Hindlimb muscle (tissue), 1 donor: ENCODE measurements at regions not wholly inside any gene's neighbourhood (a gene's known extent, or its start where the extent isn't known, plus 50 kb on each side); places are given as distances from the start of the nearest gene placed in this dataset.

Source experiments
- DNase-seq: peaks from one replicate; pipeline ENCODE4 v3.0.0-alpha.2; 2013

- no peak for DNase-seq
Observed at GRCh38 chr18:29018976-29019375, 842.0 kb upstream of the CDH2 start.

- no peak for DNase-seq
Observed at GRCh38 chr18:29012883-29013465, 836.0 kb upstream of the CDH2 start.

GRCh38 chr18:29012364-29012763, 835.4 kb upstream of the CDH2 start:
- no peak for DNase-seq

- DNase-seq: no peak
Observed at GRCh38 chr18:29009250-29009803, 832.4 kb upstream of the CDH2 start.

- DNase-seq: no peak
Observed at GRCh38 chr18:29008809-29009208, 831.9 kb upstream of the CDH2 start.

GRCh38 chr18:29007986-29008654, 831.2 kb upstream of the CDH2 start:
- no peak for DNase-seq

- no peak for DNase-seq
Observed at GRCh38 chr18:29004921-29005320, 828.0 kb upstream of the CDH2 start.

GRCh38 chr18:29003194-29003593, 826.3 kb upstream of the CDH2 start:
- DNase-seq: no peak

GRCh38 chr18:29002747-29003146, 825.8 kb upstream of the CDH2 start:
- DNase-seq: no peak

- no peak for DNase-seq
Observed at GRCh38 chr18:28999726-29000125, 822.8 kb upstream of the CDH2 start.

GRCh38 chr18:28995319-28995718, 818.4 kb upstream of the CDH2 start:
- no peak for DNase-seq

- DNase-seq: no peak
Observed at GRCh38 chr18:28984731-28985130, 807.8 kb upstream of the CDH2 start.

- DNase-seq: no peak
Observed at GRCh38 chr18:28974504-28974903, 797.6 kb upstream of the CDH2 start.

- DNase-seq: no peak
Observed at GRCh38 chr18:28973324-28973723, 796.4 kb upstream of the CDH2 start.

GRCh38 chr18:28972333-28972907, 795.5 kb upstream of the CDH2 start:
- DNase-seq: no peak

- DNase-seq: no peak
Observed at GRCh38 chr18:28963481-28963880, 786.6 kb upstream of the CDH2 start.

- DNase-seq: no peak
Observed at GRCh38 chr18:28961669-28962228, 784.8 kb upstream of the CDH2 start.

GRCh38 chr18:28960146-28960545, 783.2 kb upstream of the CDH2 start:
- no peak for DNase-seq

- DNase-seq: no peak
Observed at GRCh38 chr18:28952339-28952738, 775.4 kb upstream of the CDH2 start.

- DNase-seq: no peak
Observed at GRCh38 chr18:28947900-28948299, 771.0 kb upstream of the CDH2 start.

- DNase-seq: no peak
Observed at GRCh38 chr18:28946471-28946870, 769.5 kb upstream of the CDH2 start.

GRCh38 chr18:28922936-28923335, 746.0 kb upstream of the CDH2 start:
- no peak for DNase-seq

- DNase-seq: no peak
Observed at GRCh38 chr18:28916456-28916855, 739.5 kb upstream of the CDH2 start.

GRCh38 chr18:28905509-28905908, 728.6 kb upstream of the CDH2 start:
- DNase-seq: no peak
